RWPE2 (cell line): ENCODE measurements at regions not wholly inside any gene's neighbourhood (a gene's known extent, or its start where the extent isn't known, plus 50 kb on each side); places are given as distances from the start of the nearest gene placed in this dataset.

ENCODE experiments used
- ATAC-seq: fragments of 200-7000 bp; cut with Tn5 transposase; 3 replicates; pipeline ENCODE4 v1.9.1; 2021; ENCODE audit warnings: low read depth
- DNase-seq: peaks from one replicate; pipeline ENCODE4 v3.0.0-alpha.2; 2020; ENCODE audit warnings: low spot score
- H3K27ac ChIP-seq: fragments of 450-650 bp; 2 replicates; pipeline ENCODE4 v1.5.1; 2017; ENCODE audit warnings: mild to moderate bottlenecking; ENCODE audit not compliant: poor library complexity, severe bottlenecking
- H3K27me3 ChIP-seq: fragments of 250-450 bp; sonication (Bioruptor Pico); 2 replicates; pipeline ENCODE4 v1.5.1; 2021; ENCODE audit warnings: mild to moderate bottlenecking, moderate library complexity; ENCODE audit not compliant: insufficient read depth, poor library complexity, severe bottlenecking
- H3K36me3 ChIP-seq: fragments of 250-450 bp; sonication (Bioruptor Pico); 2 replicates; pipeline ENCODE4 v1.5.1; 2020; ENCODE audit warnings: low read depth, mild to moderate bottlenecking, moderate library complexity
- H3K4me1 ChIP-seq: fragments of 250-450 bp; sonication (Bioruptor Pico); 2 replicates; pipeline ENCODE4 v1.5.1; 2021; ENCODE audit warnings: mild to moderate bottlenecking, moderate library complexity; ENCODE audit not compliant: insufficient read depth, poor library complexity, severe bottlenecking
- H3K4me3 ChIP-seq: fragments of 250-450 bp; sonication (Bioruptor Pico); 2 replicates; pipeline ENCODE4 v1.5.1; 2021; ENCODE audit warnings: mild to moderate bottlenecking, moderate library complexity; ENCODE audit not compliant: severe bottlenecking
- H3K9me3 ChIP-seq: fragments of 250-450 bp; sonication (Bioruptor Pico); 2 replicates; pipeline ENCODE4 v1.5.1; 2021; ENCODE audit warnings: mild to moderate bottlenecking, moderate library complexity; ENCODE audit not compliant: severe bottlenecking
- TF ChIP-seq, protein P1 (sequence below): fragments of 450-650 bp; IDR thresholded peaks from one replicate; pipeline ENCODE4 v1.5.1; 2017; ENCODE audit warnings: mild to moderate bottlenecking, moderate library complexity; ENCODE audit not compliant: poor library complexity, severe bottlenecking

DNA sequence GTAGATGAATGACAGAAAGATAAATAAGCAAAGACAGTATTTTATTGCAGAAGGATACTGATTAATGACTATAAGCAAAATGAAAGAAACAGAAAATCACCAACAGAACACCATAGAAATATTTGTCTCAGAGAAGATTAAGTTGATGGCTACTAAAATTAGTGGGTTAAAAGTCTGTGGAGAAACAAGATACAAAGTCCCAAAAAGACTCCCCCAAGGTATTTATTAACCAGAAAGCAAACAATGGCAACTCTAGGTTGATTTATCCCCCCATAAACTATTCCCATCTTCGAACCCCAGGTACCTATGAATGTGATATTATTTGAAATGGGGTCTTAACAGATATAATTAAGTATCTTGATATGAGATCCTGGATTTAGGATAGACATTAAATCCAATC, 1104.5 kb upstream of the PHF14 start:
- no peak for DNase-seq
- TF ChIP-seq, protein P1, sequence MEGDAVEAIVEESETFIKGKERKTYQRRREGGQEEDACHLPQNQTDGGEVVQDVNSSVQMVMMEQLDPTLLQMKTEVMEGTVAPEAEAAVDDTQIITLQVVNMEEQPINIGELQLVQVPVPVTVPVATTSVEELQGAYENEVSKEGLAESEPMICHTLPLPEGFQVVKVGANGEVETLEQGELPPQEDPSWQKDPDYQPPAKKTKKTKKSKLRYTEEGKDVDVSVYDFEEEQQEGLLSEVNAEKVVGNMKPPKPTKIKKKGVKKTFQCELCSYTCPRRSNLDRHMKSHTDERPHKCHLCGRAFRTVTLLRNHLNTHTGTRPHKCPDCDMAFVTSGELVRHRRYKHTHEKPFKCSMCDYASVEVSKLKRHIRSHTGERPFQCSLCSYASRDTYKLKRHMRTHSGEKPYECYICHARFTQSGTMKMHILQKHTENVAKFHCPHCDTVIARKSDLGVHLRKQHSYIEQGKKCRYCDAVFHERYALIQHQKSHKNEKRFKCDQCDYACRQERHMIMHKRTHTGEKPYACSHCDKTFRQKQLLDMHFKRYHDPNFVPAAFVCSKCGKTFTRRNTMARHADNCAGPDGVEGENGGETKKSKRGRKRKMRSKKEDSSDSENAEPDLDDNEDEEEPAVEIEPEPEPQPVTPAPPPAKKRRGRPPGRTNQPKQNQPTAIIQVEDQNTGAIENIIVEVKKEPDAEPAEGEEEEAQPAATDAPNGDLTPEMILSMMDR, result no peak
- no peak overlapping the region for H3K27ac ChIP-seq
- H3K9me3 ChIP-seq, result peaks cover 1% of the 10 kb centered on the region
- no peak overlapping the region for H3K4me3 ChIP-seq
- H3K4me1 ChIP-seq, result no peaks in the 10 kb centered on the region
- no peak for ATAC-seq
- no peaks in the 10 kb centered on the region for H3K36me3 ChIP-seq
- no peaks in the 10 kb centered on the region for H3K27me3 ChIP-seq

GRCh38 chr7:9869566-9869965, 1104.1 kb upstream of the PHF14 start:
- ATAC-seq (no peak), DNase-seq (no peak)
- peaks cover 1% of the 10 kb centered on the region for H3K9me3 ChIP-seq
- H3K4me3 ChIP-seq, result no peak overlapping the region
- no peak overlapping the region for H3K27ac ChIP-seq
- no peaks in the 10 kb centered on the region for H3K4me1 ChIP-seq
- TF ChIP-seq, protein P1, result no peak
- H3K36me3 ChIP-seq, result no peaks in the 10 kb centered on the region
- no peaks in the 10 kb centered on the region for H3K27me3 ChIP-seq

GRCh38 chr7:9870674-9871073, 1103.0 kb upstream of the PHF14 start:
- Histone ChIP-seq H3K9me3 (peaks cover 1% of the 10 kb centered on the region), H3K27ac (no peak overlapping the region), H3K36me3 (no peaks in the 10 kb centered on the region), H3K27me3 (no peaks in the 10 kb centered on the region), H3K4me1 (no peaks in the 10 kb centered on the region), H3K4me3 (no peak overlapping the region)
- DNase-seq (no peak), ATAC-seq (no peak)
- TF ChIP-seq, protein P1, result no peak

DNA sequence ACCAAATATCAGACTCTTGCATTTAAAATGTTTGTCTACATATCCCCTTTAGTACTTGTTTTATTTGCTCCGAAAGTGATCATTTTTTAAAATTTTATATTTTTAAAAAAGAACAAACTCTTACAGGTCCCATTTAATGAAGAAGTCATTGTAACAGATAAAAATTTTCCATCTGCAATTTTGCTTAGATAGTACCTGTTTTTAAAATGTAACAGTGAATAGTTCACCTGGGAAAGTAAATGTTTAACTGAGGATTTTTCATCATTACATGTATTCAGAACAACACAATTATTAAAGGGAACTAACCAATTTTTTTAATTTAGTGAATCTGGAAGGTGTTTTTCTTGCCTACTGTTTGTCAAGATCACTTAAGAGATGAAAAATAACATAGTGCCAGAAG, 1099.5 kb upstream of the PHF14 start:
- Histone ChIP-seq H3K9me3 (peaks cover 1% of the 10 kb centered on the region), H3K36me3 (no peaks in the 10 kb centered on the region), H3K27me3 (no peaks in the 10 kb centered on the region), H3K27ac (no peak overlapping the region), H3K4me3 (no peak overlapping the region), H3K4me1 (no peaks in the 10 kb centered on the region)
- DNase-seq (no peak), ATAC-seq (no peak)
- TF ChIP-seq, protein P1, result no peak

DNA sequence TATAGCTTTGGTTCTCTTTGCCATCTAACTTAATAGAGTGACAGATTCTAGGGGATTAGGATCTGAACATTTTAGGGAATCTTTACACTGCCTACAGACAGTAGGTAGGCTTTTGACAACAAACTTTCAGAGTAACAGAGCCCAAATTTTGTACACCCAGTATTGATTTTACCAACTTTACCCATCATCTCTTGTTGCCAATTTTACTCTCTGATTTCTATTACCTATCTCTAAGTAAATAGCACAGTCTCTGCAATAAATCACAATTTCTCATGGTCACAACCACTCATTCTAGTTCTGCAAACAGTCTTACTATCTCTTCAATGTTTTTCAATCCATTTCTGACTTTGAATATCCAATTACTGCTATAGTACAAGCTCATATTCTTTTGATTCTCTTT, 1097.6 kb upstream of the PHF14 start:
- Histone ChIP-seq H3K27me3 (no peaks in the 10 kb centered on the region), H3K4me3 (no peak overlapping the region), H3K27ac (no peak overlapping the region), H3K9me3 (peaks cover 1% of the 10 kb centered on the region), H3K36me3 (no peaks in the 10 kb centered on the region), H3K4me1 (no peaks in the 10 kb centered on the region)
- DNase-seq (no peak), ATAC-seq (no peak)
- TF ChIP-seq, protein P1, result no peak
